ENCODE measurements at regions not wholly inside any gene's neighbourhood (a gene's known extent, or its start where the extent isn't known, plus 50 kb on each side); places are given as distances from the start of the nearest gene placed in this dataset.

DNA sequence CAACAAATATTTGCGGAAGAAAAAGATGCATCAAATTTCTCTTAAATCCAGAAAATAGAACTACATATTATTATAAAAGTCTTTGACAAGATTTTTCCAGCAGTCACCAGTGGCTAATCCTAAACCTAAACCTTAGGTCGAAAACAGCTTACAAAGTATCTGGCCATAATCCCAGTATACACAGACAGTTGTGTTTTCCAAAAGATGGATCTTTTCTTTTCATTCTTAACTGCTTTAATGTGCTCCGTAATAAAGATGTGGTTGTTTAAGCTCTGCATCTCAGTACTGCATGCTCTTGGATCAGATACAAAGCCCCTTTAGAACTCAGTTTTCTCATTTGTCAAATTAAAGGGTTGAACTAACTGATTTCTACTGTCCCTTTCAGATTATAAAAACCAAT lies 247.8 kb downstream of the TXNL1 start:
- ChIA-PET CTCF (no interaction called here), POLR2A (ENCODE audit: unreplicated experiment) (no interaction called here)
- H4K8ac ChIP-seq (ENCODE audit: low read depth in 2 of 2, low read length in 2 of 2) = no peak overlapping the region
- H3K18ac ChIP-seq (ENCODE audit: low read depth, low read length) = no peak overlapping the region
- ATAC-seq (ENCODE audit: low read depth) = no peak
- H3K36me3 ChIP-seq (ENCODE audit: control insufficient read depth, insufficient read depth, low read length) = no peaks in the 10 kb centered on the region
- H3K4me1 ChIP-seq (ENCODE audit: control insufficient read depth, insufficient read depth, low read length) = no peaks in the 10 kb centered on the region
- no peak overlapping the region for H2BK5ac ChIP-seq (ENCODE audit: low read depth, low read length, poor library complexity, severe bottlenecking)
- intact Hi-C loops (cut with micrococcal nuclease) = loop anchor here (10.0 kb wide), 1 partner anchor 1046 kb away; no protein-coding TSS in a partner anchor
- dilution Hi-C loops (cut with HindIII; ENCODE audit: low sequenced_read_pairs, unreplicated experiment) = no loop called here
- H3K4me2 ChIP-seq (ENCODE audit: low read depth, low read length) = no peak overlapping the region
- no peak overlapping the region for H2AFZ ChIP-seq (replicated peaks; ENCODE audit: low read length, poor library complexity)
- H3K27me3 ChIP-seq (ENCODE audit: control insufficient read depth, insufficient read depth, low read length) = no peaks in the 10 kb centered on the region
- no CpG with 5 or more reads among the region's 3 CpGs for WGBS, 2 experiments (ENCODE audit: extremely low coverage in 2 of 2, insufficient read length in 1 of 2)
- DNase-seq = no peak
- no peak overlapping the region for H2BK15ac ChIP-seq (ENCODE audit: low read depth, low read length)
- BruUV-seq (replicated peaks) = no TSS peak
- H4K20me1 ChIP-seq (ENCODE audit: insufficient read depth, low read length) = no peaks in the 10 kb centered on the region
- no peak overlapping the region for H3K4ac ChIP-seq (ENCODE audit: low read depth, low read length)
- H3K9me1 ChIP-seq (ENCODE audit: insufficient read depth, low read length) = no peaks in the 10 kb centered on the region
- no peak overlapping the region for H2BK20ac ChIP-seq (ENCODE audit: low read depth, low read length)
- no peak overlapping the region for H2AK5ac ChIP-seq (ENCODE audit: low read depth, low read length)
- H4K5ac ChIP-seq (ENCODE audit: low read depth, low read length) = no peak overlapping the region
- H3K79me1 ChIP-seq (ENCODE audit: low read depth in 1 of 2, low read length in 2 of 2) = no peaks in the 10 kb centered on the region
- H3K14ac ChIP-seq (replicated peaks; ENCODE audit: low read depth, low read length) = no peak overlapping the region
- H4K91ac ChIP-seq (ENCODE audit: insufficient read depth, low read depth, low read length) = no peak overlapping the region
- H3K56ac ChIP-seq (ENCODE audit: extremely low read depth, insufficient read depth, low read length) = no peak overlapping the region
- H2BK120ac ChIP-seq (ENCODE audit: low read depth, low read length) = no peak overlapping the region
- no peak overlapping the region for H3K4me3 ChIP-seq (ENCODE audit: insufficient read depth, low read depth, low read length)
- H2AK9ac ChIP-seq (replicated peaks; ENCODE audit: low read depth, low read length, poor library complexity) = no peak overlapping the region
- no peak overlapping the region for H3K27ac ChIP-seq (ENCODE audit: insufficient read depth, low read length)
- no peak overlapping the region for H3K9ac ChIP-seq (ENCODE audit: low read depth, low read length)
- TF ChIP-seq BHLHE40 (IDR thresholded peaks at IDR 0.05; ENCODE audit: low read depth, low read length) (no peak), MAZ (IDR thresholded peaks at IDR 0.05; ENCODE audit: borderline replicate concordance, low read depth, low read length) (no peak), POLR2A (IDR thresholded peaks at IDR 0.05; ENCODE audit: low read depth, low read length) (no peak), RFX5 (IDR thresholded peaks at IDR 0.05; ENCODE audit: low read depth, low read length) (no peak), RAD21 (IDR thresholded peaks at IDR 0.05; ENCODE audit: low read length) (no peak)
- TF ChIP-seq, protein P1, sequence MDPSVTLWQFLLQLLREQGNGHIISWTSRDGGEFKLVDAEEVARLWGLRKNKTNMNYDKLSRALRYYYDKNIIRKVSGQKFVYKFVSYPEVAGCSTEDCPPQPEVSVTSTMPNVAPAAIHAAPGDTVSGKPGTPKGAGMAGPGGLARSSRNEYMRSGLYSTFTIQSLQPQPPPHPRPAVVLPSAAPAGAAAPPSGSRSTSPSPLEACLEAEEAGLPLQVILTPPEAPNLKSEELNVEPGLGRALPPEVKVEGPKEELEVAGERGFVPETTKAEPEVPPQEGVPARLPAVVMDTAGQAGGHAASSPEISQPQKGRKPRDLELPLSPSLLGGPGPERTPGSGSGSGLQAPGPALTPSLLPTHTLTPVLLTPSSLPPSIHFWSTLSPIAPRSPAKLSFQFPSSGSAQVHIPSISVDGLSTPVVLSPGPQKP (IDR thresholded peaks at IDR 0.05; ENCODE audit: borderline replicate concordance, low read depth, low read length) = no peak
- no peak overlapping the region for H3K23ac ChIP-seq (ENCODE audit: low read depth, low read length)
- in situ Hi-C loops (cut with MboI; ENCODE audit: low sequenced_read_pairs) = no loop called here
- H3K9me3 ChIP-seq (ENCODE audit: control insufficient read depth, insufficient read depth, low read length) = no peaks in the 10 kb centered on the region

All from IMR-90 (cell line).